HepG2 (cell line): ENCODE measurements at regions not wholly inside any gene's neighbourhood (a gene's known extent, or its start where the extent isn't known, plus 50 kb on each side); places are given as distances from the start of the nearest gene placed in this dataset.

Experiments
- ATF2 ChIP-seq: sonication (generic); formaldehyde crosslinking; IDR thresholded peaks from 2 replicates; pipeline ENCODE4 v1.4.0; 2020; ENCODE audit warnings: missing genetic modification reagents
- ATF3 ChIP-seq: sonication (generic); formaldehyde crosslinking; IDR thresholded peaks from 2 replicates; pipeline ENCODE4 v1.4.0; 2020; ENCODE audit warnings: missing genetic modification reagents
- CTCF ChIP-seq: sonication (generic); formaldehyde crosslinking; IDR thresholded peaks from 2 replicates; pipeline ENCODE4 v1.5.0; 2020; ENCODE audit warnings: mild to moderate bottlenecking, missing genetic modification reagents, moderate library complexity
- HNRNPK ChIP-seq: fragments of 200-400 bp; formaldehyde crosslinking; IDR thresholded peaks from 2 replicates; pipeline ENCODE4 v1.6.1; 2018; ENCODE audit warnings: low read length, low read depth, moderate library complexity, mild to moderate bottlenecking; ENCODE audit not compliant: poor library complexity, severe bottlenecking
- RERE ChIP-seq: IDR thresholded peaks from 2 replicates; pipeline ENCODE4 v1.6.1; 2016; ENCODE audit warnings: low read depth, missing genetic modification reagents, missing compliant biosample characterization
- REST ChIP-seq, 2 experiments: IDR thresholded peaks; 2 replicates each; pipeline ENCODE4 v1.6.1; 2011 to 2012; ENCODE audit warnings: low read length in 2 of 2, borderline replicate concordance in 1 of 2, low read depth in 1 of 2, mild to moderate bottlenecking in 1 of 2, moderate library complexity in 1 of 2
- RORA ChIP-seq: sonication (generic); formaldehyde crosslinking; IDR thresholded peaks from 2 replicates; pipeline ENCODE4 v1.5.0; 2020; ENCODE audit warnings: mild to moderate bottlenecking, missing genetic modification reagents, moderate library complexity
- SNAI1 ChIP-seq: sonication (generic); formaldehyde crosslinking; IDR thresholded peaks from 2 replicates; pipeline ENCODE4 v1.5.0; 2020; ENCODE audit warnings: mild to moderate bottlenecking, missing genetic modification reagents, borderline replicate concordance
- UBTF ChIP-seq: sonication (generic); formaldehyde crosslinking; IDR thresholded peaks from 2 replicates; pipeline ENCODE4 v1.4.0; 2020; ENCODE audit warnings: mild to moderate bottlenecking, missing genetic modification reagents
- YY1 ChIP-seq: IDR thresholded peaks from 2 replicates; pipeline ENCODE4 v1.6.1; 2011; ENCODE audit warnings: low read length, low read depth, moderate library complexity, mild to moderate bottlenecking; ENCODE audit not compliant: insufficient read depth, insufficient replicate concordance
- ZNF446 ChIP-seq: sonication (generic); formaldehyde crosslinking; IDR thresholded peaks from 2 replicates; pipeline ENCODE4 v1.5.0; 2020; ENCODE audit warnings: mild to moderate bottlenecking, missing genetic modification reagents
- ZSCAN25 ChIP-seq: sonication (generic); formaldehyde crosslinking; IDR thresholded peaks from 2 replicates; pipeline ENCODE4 v1.8.0; 2022; ENCODE audit warnings: mild to moderate bottlenecking, missing genetic modification reagents

GRCh38 chr1:239778208-239778813, 313.4 kb upstream of the FMN2 start:
- TF ChIP-seq ZNF446 (no peak), HNRNPK (no peak), REST (IDR thresholded peaks at IDR 0.05; ENCODE audit: borderline replicate concordance in 1 of 2, low read depth in 1 of 2, low read length in 2 of 2) (no peak), RERE (CRISPR knock-in tag) (no peak), ATF3 (CRISPR knock-in tag) (no peak), ATF2 (CRISPR knock-in tag) (no peak), CTCF (CRISPR knock-in tag) (no peak), YY1 (no peak), ZSCAN25 (CRISPR knock-in tag) (no peak), UBTF (CRISPR knock-in tag) (no peak), RORA (no peak), SNAI1 (CRISPR knock-in tag) (no peak)
